ENCODE measurements at regions not wholly inside any gene's neighbourhood (a gene's known extent, or its start where the extent isn't known, plus 50 kb on each side); places are given as distances from the start of the nearest gene placed in this dataset.
"Not testable (repeated sequence)": the region's sequence is repeated elsewhere in the genome, so short reads cannot be mapped to it uniquely, and the experiment has no call there.

DNA sequence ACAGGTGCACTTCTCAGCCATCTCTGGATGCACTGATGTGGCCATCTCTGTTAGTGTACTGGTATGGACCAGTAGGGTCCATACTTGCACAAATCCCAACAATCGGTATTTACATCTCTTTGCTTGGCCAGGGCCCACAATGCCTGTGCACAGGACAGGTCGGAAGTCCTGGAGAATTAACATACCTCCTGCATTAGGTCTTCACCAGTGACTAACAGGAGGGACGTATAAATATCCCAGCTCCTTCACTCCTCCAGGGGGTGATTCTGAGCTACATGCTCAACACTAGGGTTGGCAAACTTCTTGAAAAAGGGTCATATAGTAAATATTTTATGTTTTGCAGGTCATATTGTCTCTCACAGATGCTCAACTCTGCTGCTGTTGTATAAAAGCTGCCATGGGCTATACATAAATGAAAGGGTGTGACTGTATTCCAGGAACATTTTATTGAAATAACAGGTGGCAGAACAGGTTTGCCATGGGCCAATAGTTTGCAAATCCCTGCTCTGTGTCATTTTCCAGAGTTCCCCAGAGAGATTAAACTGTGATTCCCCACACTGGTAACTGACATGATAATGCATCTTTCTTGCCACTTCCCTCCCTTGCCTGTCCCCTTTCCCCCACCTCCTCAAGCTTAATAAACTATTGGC is 141.3 kb downstream of the NPIPA5 start:
- not testable (repeated sequence) for TF ChIP-seq CTCF (conservative IDR thresholded peaks at IDR 0.05; ENCODE audit: low read length); EZH2phosphoT487 (IDR thresholded peaks at IDR 0.05; ENCODE audit: borderline replicate concordance, low read depth, low read length)

Measured in OCI-LY7 (cell line).